ENCODE measurements at regions not wholly inside any gene's neighbourhood (a gene's known extent, or its start where the extent isn't known, plus 50 kb on each side); places are given as distances from the start of the nearest gene placed in this dataset.
"Not testable (repeated sequence)": the region's sequence is repeated elsewhere in the genome, so short reads cannot be mapped to it uniquely, and the experiment has no call there.

- no peak overlapping the region for H3K4me3 ChIP-seq (ENCODE audit: low read length)
- TF ChIP-seq ZNF274 (IDR thresholded peaks at IDR 0.05; ENCODE audit: low read depth, low read length) = no peak
Observed at GRCh38 chr3:56955492-56956111, 104.9 kb upstream of the SPATA12 start.

GRCh38 chr3:56954125-56954524 is 106.3 kb upstream of the SPATA12 start:
- TF ChIP-seq ZNF274 (IDR thresholded peaks at IDR 0.05; ENCODE audit: low read depth, low read length) = no peak
- no peak overlapping the region for H3K4me3 ChIP-seq (ENCODE audit: low read length)

GRCh38 chr3:56952846-56953245 is 107.6 kb upstream of the SPATA12 start:
- TF ChIP-seq ZNF274 (IDR thresholded peaks at IDR 0.05; ENCODE audit: low read depth, low read length) = no peak
- no peak overlapping the region for H3K4me3 ChIP-seq (ENCODE audit: low read length)

- TF ChIP-seq ZNF274 (IDR thresholded peaks at IDR 0.05; ENCODE audit: low read depth, low read length) = no peak
- no peak overlapping the region for H3K4me3 ChIP-seq (ENCODE audit: low read length)
Observed at GRCh38 chr3:56952061-56952460, 108.4 kb upstream of the SPATA12 start.

GRCh38 chr3:56951366-56951765 is 109.1 kb upstream of the SPATA12 start:
- no peak for TF ChIP-seq ZNF274 (IDR thresholded peaks at IDR 0.05; ENCODE audit: low read depth, low read length)
- no peak overlapping the region for H3K4me3 ChIP-seq (ENCODE audit: low read length)

- H3K4me3 ChIP-seq (ENCODE audit: low read length) = not testable (repeated sequence)
Observed at GRCh38 chr3:56945378-56945777, 115.1 kb upstream of the SPATA12 start.

GRCh38 chr3:56942523-56942922 is 117.9 kb upstream of the SPATA12 start:
- no peak for TF ChIP-seq ZNF274 (IDR thresholded peaks at IDR 0.05; ENCODE audit: low read depth, low read length)
- H3K4me3 ChIP-seq (ENCODE audit: low read length) = no peak overlapping the region

GRCh38 chr3:56940976-56941375 is 119.5 kb upstream of the SPATA12 start:
- no peak overlapping the region for H3K4me3 ChIP-seq (ENCODE audit: low read length)
- no peak for TF ChIP-seq ZNF274 (IDR thresholded peaks at IDR 0.05; ENCODE audit: low read depth, low read length)

GRCh38 chr3:56940321-56940720 is 120.1 kb upstream of the SPATA12 start:
- no peak overlapping the region for H3K4me3 ChIP-seq (ENCODE audit: low read length)
- no peak for TF ChIP-seq ZNF274 (IDR thresholded peaks at IDR 0.05; ENCODE audit: low read depth, low read length)

GRCh38 chr3:56939834-56940233 is 120.6 kb upstream of the SPATA12 start:
- H3K4me3 ChIP-seq (ENCODE audit: low read length) = no peak overlapping the region
- TF ChIP-seq ZNF274 (IDR thresholded peaks at IDR 0.05; ENCODE audit: low read depth, low read length) = no peak

GRCh38 chr3:56938530-56938929 is 121.9 kb upstream of the SPATA12 start:
- H3K4me3 ChIP-seq (ENCODE audit: low read length) = no peak overlapping the region
- TF ChIP-seq ZNF274 (IDR thresholded peaks at IDR 0.05; ENCODE audit: low read depth, low read length) = no peak

GRCh38 chr3:56937580-56937979 is 122.9 kb upstream of the SPATA12 start:
- no peak overlapping the region for H3K4me3 ChIP-seq (ENCODE audit: low read length)
- no peak for TF ChIP-seq ZNF274 (IDR thresholded peaks at IDR 0.05; ENCODE audit: low read depth, low read length)

- TF ChIP-seq ZNF274 (IDR thresholded peaks at IDR 0.05; ENCODE audit: low read depth, low read length) = no peak
- no peak overlapping the region for H3K4me3 ChIP-seq (ENCODE audit: low read length)
Observed at GRCh38 chr3:56935811-56936210, 124.7 kb upstream of the SPATA12 start.

- not testable (repeated sequence) for H3K4me3 ChIP-seq (ENCODE audit: low read length)
Observed at GRCh38 chr3:56934481-56934880, 126.0 kb upstream of the SPATA12 start.

GRCh38 chr3:56933803-56934202 is 126.7 kb upstream of the SPATA12 start:
- H3K4me3 ChIP-seq (ENCODE audit: low read length) = no peak overlapping the region
- no peak for TF ChIP-seq ZNF274 (IDR thresholded peaks at IDR 0.05; ENCODE audit: low read depth, low read length)

- no peak for TF ChIP-seq ZNF274 (IDR thresholded peaks at IDR 0.05; ENCODE audit: low read depth, low read length)
- H3K4me3 ChIP-seq (ENCODE audit: low read length) = no peak overlapping the region
Observed at GRCh38 chr3:56932866-56933265, 127.6 kb upstream of the SPATA12 start.

Measured in GM08714 (cell line).